IMR-90 (cell line): ENCODE measurements at regions not wholly inside any gene's neighbourhood (a gene's known extent, or its start where the extent isn't known, plus 50 kb on each side); places are given as distances from the start of the nearest gene placed in this dataset.

Source experiments
- CEBPB ChIP-seq: IDR thresholded peaks from 2 replicates; pipeline ENCODE4 v1.6.1; 2012; ENCODE audit warnings: low read depth, low read length, improper control_type of control experiment
- POLR2A ChIP-seq: IDR thresholded peaks from 2 replicates; pipeline ENCODE4 v1.6.1; 2012; ENCODE audit warnings: mild to moderate bottlenecking, low read depth, low read length
- RCOR1 ChIP-seq: IDR thresholded peaks from 2 replicates; pipeline ENCODE4 v1.6.1; 2012; ENCODE audit warnings: mild to moderate bottlenecking, low read length, improper control_type of control experiment; ENCODE audit not compliant: insufficient replicate concordance
- TF ChIP-seq, protein P1 (sequence below): conservative IDR thresholded peaks from 2 replicates; pipeline ENCODE4 v1.5.1; 2012; ENCODE audit warnings: mild to moderate bottlenecking, low read depth, low read length, improper control_type of control experiment
- TF ChIP-seq, protein P2 (sequence below): fragments of 150-350 bp; IDR thresholded peaks from 2 replicates; pipeline ENCODE4 v1.6.1; 2017; ENCODE audit warnings: mild to moderate bottlenecking, antibody characterized with exemption, low read length, low read depth

DNA sequence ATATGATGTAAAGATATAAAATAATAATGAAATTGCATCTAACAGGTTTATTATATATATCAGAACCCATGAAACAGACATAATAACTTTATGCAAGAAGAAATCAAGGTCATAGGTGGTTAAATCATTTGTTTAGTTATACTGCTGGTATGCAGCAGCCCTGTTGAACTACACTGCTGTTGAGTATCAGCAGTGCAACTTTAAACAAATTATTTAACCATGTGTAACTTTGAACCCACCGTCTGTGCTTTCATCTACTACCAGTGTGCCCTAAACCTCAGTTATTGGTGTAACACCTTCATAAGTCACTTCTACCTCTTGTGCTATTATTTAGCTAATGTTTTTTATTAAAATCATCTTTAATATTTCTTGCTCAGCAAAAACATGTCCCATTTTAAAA is 262.3 kb upstream of the CRY1 start:
- TF ChIP-seq POLR2A (no peak), CEBPB (no peak), RCOR1 (no peak)
- TF ChIP-seq, protein P1, sequence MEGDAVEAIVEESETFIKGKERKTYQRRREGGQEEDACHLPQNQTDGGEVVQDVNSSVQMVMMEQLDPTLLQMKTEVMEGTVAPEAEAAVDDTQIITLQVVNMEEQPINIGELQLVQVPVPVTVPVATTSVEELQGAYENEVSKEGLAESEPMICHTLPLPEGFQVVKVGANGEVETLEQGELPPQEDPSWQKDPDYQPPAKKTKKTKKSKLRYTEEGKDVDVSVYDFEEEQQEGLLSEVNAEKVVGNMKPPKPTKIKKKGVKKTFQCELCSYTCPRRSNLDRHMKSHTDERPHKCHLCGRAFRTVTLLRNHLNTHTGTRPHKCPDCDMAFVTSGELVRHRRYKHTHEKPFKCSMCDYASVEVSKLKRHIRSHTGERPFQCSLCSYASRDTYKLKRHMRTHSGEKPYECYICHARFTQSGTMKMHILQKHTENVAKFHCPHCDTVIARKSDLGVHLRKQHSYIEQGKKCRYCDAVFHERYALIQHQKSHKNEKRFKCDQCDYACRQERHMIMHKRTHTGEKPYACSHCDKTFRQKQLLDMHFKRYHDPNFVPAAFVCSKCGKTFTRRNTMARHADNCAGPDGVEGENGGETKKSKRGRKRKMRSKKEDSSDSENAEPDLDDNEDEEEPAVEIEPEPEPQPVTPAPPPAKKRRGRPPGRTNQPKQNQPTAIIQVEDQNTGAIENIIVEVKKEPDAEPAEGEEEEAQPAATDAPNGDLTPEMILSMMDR: no peak
- TF ChIP-seq, protein P2, sequence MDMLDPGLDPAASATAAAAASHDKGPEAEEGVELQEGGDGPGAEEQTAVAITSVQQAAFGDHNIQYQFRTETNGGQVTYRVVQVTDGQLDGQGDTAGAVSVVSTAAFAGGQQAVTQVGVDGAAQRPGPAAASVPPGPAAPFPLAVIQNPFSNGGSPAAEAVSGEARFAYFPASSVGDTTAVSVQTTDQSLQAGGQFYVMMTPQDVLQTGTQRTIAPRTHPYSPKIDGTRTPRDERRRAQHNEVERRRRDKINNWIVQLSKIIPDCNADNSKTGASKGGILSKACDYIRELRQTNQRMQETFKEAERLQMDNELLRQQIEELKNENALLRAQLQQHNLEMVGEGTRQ: no peak
